HEK293T (cell line): ENCODE measurements at regions not wholly inside any gene's neighbourhood (a gene's known extent, or its start where the extent isn't known, plus 50 kb on each side); places are given as distances from the start of the nearest gene placed in this dataset.

Experiments
- CTCF ChIA-PET: fragments of 350-600 bp; formaldehyde crosslinking; extraction: SDS; loops from one replicate; lab custom pipeline; 2021; ENCODE audit warnings: antibody characterized with exemption, inconsistent platforms; lab: Yijun Ruan, JAX
- POLR2A ChIA-PET: fragments of 350-600 bp; formaldehyde crosslinking; extraction: SDS; loops from one replicate; lab custom pipeline; 2020; ENCODE audit warnings: antibody characterized with exemption, inconsistent platforms; lab: Yijun Ruan, JAX
- DNase-seq: peaks from one replicate; pipeline ENCODE4 v3.0.0; 2012; ENCODE audit warnings: mixed read lengths; ENCODE audit errors: extremely low spot score
- ARNT ChIP-seq: fragments of 450-650 bp; IDR thresholded peaks from 2 replicates; pipeline ENCODE4 v1.6.1; 2017; ENCODE audit warnings: mild to moderate bottlenecking
- BHLHE40 ChIP-seq: fragments of 450-650 bp; IDR thresholded peaks from 2 replicates; pipeline ENCODE4 v1.6.1; 2016; ENCODE audit warnings: mild to moderate bottlenecking, moderate library complexity, borderline replicate concordance
- CTBP1 ChIP-seq: fragments of 450-650 bp; IDR thresholded peaks from 2 replicates; pipeline ENCODE4 v1.6.1; 2016; ENCODE audit warnings: borderline replicate concordance
- ELF4 ChIP-seq: fragments of 450-650 bp; IDR thresholded peaks from 2 replicates; pipeline ENCODE4 v1.6.1; 2017; ENCODE audit warnings: antibody characterized with exemption
- FOXA1 ChIP-seq: fragments of 450-650 bp; IDR thresholded peaks from 2 replicates; pipeline ENCODE4 v1.6.1; 2016; ENCODE audit warnings: mild to moderate bottlenecking
- FOXK2 ChIP-seq: fragments of 450-650 bp; IDR thresholded peaks from 2 replicates; pipeline ENCODE4 v1.6.1; 2016; ENCODE audit warnings: mild to moderate bottlenecking
- FOXM1 ChIP-seq: fragments of 450-650 bp; IDR thresholded peaks from 2 replicates; pipeline ENCODE4 v1.6.1; 2017; ENCODE audit warnings: mild to moderate bottlenecking, borderline replicate concordance
- HDGF ChIP-seq: fragments of 450-650 bp; IDR thresholded peaks from 2 replicates; pipeline ENCODE4 v1.6.1; 2017; ENCODE audit warnings: antibody characterized with exemption, borderline replicate concordance
- L3MBTL2 ChIP-seq: fragments of 450-650 bp; conservative IDR thresholded peaks from 2 replicates; pipeline ENCODE4 v1.6.1; 2016; ENCODE audit warnings: mild to moderate bottlenecking
- LEF1 ChIP-seq: fragments of 450-650 bp; IDR thresholded peaks from 2 replicates; pipeline ENCODE4 v1.6.1; 2017; ENCODE audit warnings: mild to moderate bottlenecking, borderline replicate concordance
- NFRKB ChIP-seq: fragments of 450-650 bp; IDR thresholded peaks from 2 replicates; pipeline ENCODE4 v1.6.1; 2016; ENCODE audit warnings: mild to moderate bottlenecking, moderate library complexity
- PKNOX1 ChIP-seq: fragments of 450-650 bp; IDR thresholded peaks from 2 replicates; pipeline ENCODE4 v1.6.1; 2016
- SP1 ChIP-seq: fragments of 450-650 bp; IDR thresholded peaks from 2 replicates; pipeline ENCODE4 v1.6.1; 2017
- SUZ12 ChIP-seq: fragments of 450-650 bp; IDR thresholded peaks from 2 replicates; pipeline ENCODE4 v1.6.1; 2016; ENCODE audit warnings: mild to moderate bottlenecking
- TARDBP ChIP-seq: fragments of 450-650 bp; IDR thresholded peaks from 2 replicates; pipeline ENCODE4 v1.6.1; 2016
- ZNF384 ChIP-seq: fragments of 450-650 bp; IDR thresholded peaks from 2 replicates; pipeline ENCODE4 v1.6.1; 2016

- CTCF ChIA-PET = interaction anchor here (0.6 to 1.1 kb wide), 2 partner anchors 22 to 995 kb away, joined by 3 to 7 read pairs; no protein-coding TSS in a partner anchor
- DNase-seq = peak; percentile 38
- POLR2A ChIA-PET = no interaction called here
- no peak for TF ChIP-seq FOXM1
- no peak for TF ChIP-seq ARNT
- peak; percentile 93 for TF ChIP-seq ZNF384
- no peak for TF ChIP-seq TARDBP
Measured at GRCh38 chr1:88302843-88303486, 381.1 kb upstream of the PKN2 start.

GRCh38 chr1:88311265-88311664 lies 372.8 kb upstream of the PKN2 start:
- TF ChIP-seq FOXA1 (no peak), ZNF384 (no peak), SUZ12 (no peak), PKNOX1 (no peak), SP1 (no peak), NFRKB (no peak), BHLHE40 (no peak), ARNT (no peak), TARDBP (no peak), FOXK2 (no peak), LEF1 (no peak), L3MBTL2 (no peak), CTBP1 (no peak), HDGF (no peak), ELF4 (no peak), FOXM1 (no peak)
- ChIA-PET CTCF (interaction anchor here (0.7 kb wide), 1 partner anchor 105 kb away, joined by 4 read pairs; no protein-coding TSS in a partner anchor), POLR2A (no interaction called here)
- no peak for DNase-seq

- no peak for DNase-seq
- TF ChIP-seq SP1 = no peak
- no peak for TF ChIP-seq CTBP1
- TF ChIP-seq FOXM1 = no peak
- TF ChIP-seq TARDBP = no peak
- TF ChIP-seq PKNOX1 = no peak
- no peak for TF ChIP-seq L3MBTL2
- TF ChIP-seq HDGF = no peak
- no peak for TF ChIP-seq ZNF384
- POLR2A ChIA-PET = no interaction called here
- CTCF ChIA-PET = interaction anchor here (0.7 kb wide), 1 partner anchor 106 kb away, joined by 4 read pairs; no protein-coding TSS in a partner anchor
Measured at GRCh38 chr1:88311907-88312306, 372.2 kb upstream of the PKN2 start.

GRCh38 chr1:88317396-88317795 lies 366.7 kb upstream of the PKN2 start:
- CTCF ChIA-PET = no interaction called here
- POLR2A ChIA-PET = no interaction called here
- TF ChIP-seq SUZ12 (no peak), PKNOX1 (no peak), FOXK2 (no peak), SP1 (no peak), FOXM1 (no peak), ZNF384 (no peak), BHLHE40 (no peak), NFRKB (no peak), ELF4 (no peak), L3MBTL2 (no peak), LEF1 (no peak), TARDBP (no peak), HDGF (no peak), CTBP1 (no peak), FOXA1 (no peak), ARNT (no peak)
- no peak for DNase-seq

- TF ChIP-seq LEF1 (no peak), FOXM1 (no peak), ELF4 (no peak), HDGF (no peak), SUZ12 (no peak), NFRKB (no peak), ZNF384 (no peak), ARNT (no peak), BHLHE40 (no peak), CTBP1 (no peak), FOXA1 (no peak), SP1 (no peak), PKNOX1 (no peak), FOXK2 (no peak), L3MBTL2 (no peak)
- ChIA-PET CTCF (no interaction called here), POLR2A (no interaction called here)
- DNase-seq = no peak
Measured at GRCh38 chr1:88318740-88319139, 365.3 kb upstream of the PKN2 start.
